ENCODE measurements at regions not wholly inside any gene's neighbourhood (a gene's known extent, or its start where the extent isn't known, plus 50 kb on each side); places are given as distances from the start of the nearest gene placed in this dataset.

- no peak for TF ChIP-seq CTCF (IDR thresholded peaks at IDR 0.05)
- no peak for TF ChIP-seq POLR2A (IDR thresholded peaks at IDR 0.05)
- TF ChIP-seq EP300 (IDR thresholded peaks at IDR 0.05), result no peak
- H3K27ac ChIP-seq, result no peak overlapping the region
- no peaks in the 10 kb centered on the region for H3K4me1 ChIP-seq
- DNase-seq (ENCODE audit: low spot score in 2 of 2), result no peak
- H3K9me3 ChIP-seq, result no peaks in the 10 kb centered on the region
- H3K4me3 ChIP-seq, result no peak overlapping the region
- H3K36me3 ChIP-seq, result no peaks in the 10 kb centered on the region
- H3K27me3 ChIP-seq, result no peaks in the 10 kb centered on the region
- 19 to 61% methylated on average over 1 of the region's 1 CpG for WGBS, 2 donors
These were observed 448.1 kb upstream of the ZNF385D start for GRCh38 chr3:22199095-22199494.

- no peaks in the 10 kb centered on the region for H3K9me3 ChIP-seq
- 48% methylated on average over 1 of the region's 1 CpG for WGBS, 2 donors
- TF ChIP-seq CTCF (IDR thresholded peaks at IDR 0.05), result no peak
- no peak for TF ChIP-seq EP300 (IDR thresholded peaks at IDR 0.05)
- TF ChIP-seq POLR2A (IDR thresholded peaks at IDR 0.05), result no peak
- no peaks in the 10 kb centered on the region for H3K36me3 ChIP-seq
- no peak overlapping the region for H3K4me3 ChIP-seq
- no peak overlapping the region for H3K27ac ChIP-seq
- H3K27me3 ChIP-seq, result no peaks in the 10 kb centered on the region
- DNase-seq (ENCODE audit: low spot score in 2 of 2), result no peak
- no peaks in the 10 kb centered on the region for H3K4me1 ChIP-seq
These were observed 457.8 kb upstream of the ZNF385D start for GRCh38 chr3:22208844-22209243.

GRCh38 chr3:22209578-22209977, 458.6 kb upstream of the ZNF385D start:
- Histone ChIP-seq H3K27ac (no peak overlapping the region), H3K4me1 (no peaks in the 10 kb centered on the region), H3K36me3 (no peaks in the 10 kb centered on the region), H3K4me3 (no peak overlapping the region), H3K9me3 (no peaks in the 10 kb centered on the region), H3K27me3 (no peaks in the 10 kb centered on the region)
- no peak for TF ChIP-seq CTCF (IDR thresholded peaks at IDR 0.05)
- no peak for TF ChIP-seq POLR2A (IDR thresholded peaks at IDR 0.05)
- no peak for TF ChIP-seq EP300 (IDR thresholded peaks at IDR 0.05)
- DNase-seq (ENCODE audit: low spot score in 2 of 2), result no peak
- 92 to 95% methylated on average over 2 of the region's 2 CpGs for WGBS, 2 donors

- no peak for DNase-seq (ENCODE audit: low spot score in 2 of 2)
- no peaks in the 10 kb centered on the region for H3K36me3 ChIP-seq
- no peak overlapping the region for H3K4me3 ChIP-seq
- H3K27ac ChIP-seq, result no peak overlapping the region
- H3K4me1 ChIP-seq, result no peaks in the 10 kb centered on the region
- H3K27me3 ChIP-seq, result no peaks in the 10 kb centered on the region
- no peaks in the 10 kb centered on the region for H3K9me3 ChIP-seq
- no peak for TF ChIP-seq CTCF (IDR thresholded peaks at IDR 0.05)
- no peak for TF ChIP-seq POLR2A (IDR thresholded peaks at IDR 0.05)
- no peak for TF ChIP-seq EP300 (IDR thresholded peaks at IDR 0.05)
These were observed 459.7 kb upstream of the ZNF385D start for GRCh38 chr3:22210693-22211092.

- H3K27me3 ChIP-seq, result no peaks in the 10 kb centered on the region
- no peaks in the 10 kb centered on the region for H3K9me3 ChIP-seq
- H3K4me3 ChIP-seq, result no peak overlapping the region
- H3K36me3 ChIP-seq, result no peaks in the 10 kb centered on the region
- no peak for DNase-seq (ENCODE audit: low spot score in 2 of 2)
- H3K4me1 ChIP-seq, result peaks cover 0 to 7% (median 0%) of the 10 kb centered on the region in 4 donors
- WGBS, 2 donors, result 48 to 58% methylated on average over 3 of the region's 3 CpGs
- no peak for TF ChIP-seq CTCF (IDR thresholded peaks at IDR 0.05)
- TF ChIP-seq EP300 (IDR thresholded peaks at IDR 0.05), result no peak
- no peak for TF ChIP-seq POLR2A (IDR thresholded peaks at IDR 0.05)
- no peak overlapping the region for H3K27ac ChIP-seq
These were observed 465.6 kb upstream of the ZNF385D start for GRCh38 chr3:22216601-22217000.
